GM12878 (cell line): ENCODE measurements at regions not wholly inside any gene's neighbourhood (a gene's known extent, or its start where the extent isn't known, plus 50 kb on each side); places are given as distances from the start of the nearest gene placed in this dataset.

ENCODE experiments used
- ATAC-seq: fragments of 200-7000 bp; cut with Tn5 transposase; 3 replicates; pipeline ENCODE4 v1.9.1; 2020; ENCODE audit warnings: mild to moderate bottlenecking, moderate library complexity
- BruUV-seq: library from RNA; stranded (reverse); fragments of 400-500 nt; replicated peaks from 2 replicates; lab custom pipeline; 2021; lab: Mats Ljungman, UMichigan
- CTCF ChIA-PET: fragments of 300-600 bp; sonication (Branson Sonifier 250); formaldehyde crosslinking; extraction: SDS; loops from one replicate; lab custom pipeline; 2021; ENCODE audit warnings: inconsistent platforms; lab: Yijun Ruan, JAX
- POLR2A ChIA-PET: fragments of 350-600 bp; formaldehyde crosslinking; extraction: SDS; loops from one replicate; lab custom pipeline; 2021; ENCODE audit warnings: inconsistent platforms; lab: Charles Lee
- RAD21 ChIA-PET: fragments of 300-600 bp; sonication (Branson Sonifier 250); formaldehyde crosslinking; loops from one replicate; lab custom pipeline; 2023; ENCODE audit warnings: antibody characterized with exemption; ENCODE audit not compliant: unreplicated experiment; lab: Charles Lee
- SMC1A ChIA-PET: fragments of 300-600 bp; sonication (Branson Sonifier 250); formaldehyde crosslinking; loops from one replicate; lab custom pipeline; 2023; ENCODE audit not compliant: unreplicated experiment, uncharacterized antibody; lab: Charles Lee
- DNase-seq: peaks from one replicate; pipeline ENCODE4 v3.0.0-alpha.2; 2011; ENCODE audit warnings: low read depth, low spot score
- FAIRE-seq: peaks from 3 replicates; lab custom pipeline; 2011; peaks lifted over from hg19 to GRCh38; lab: Jason Lieb, UNC
- H2AFZ ChIP-seq: 2 replicates; pipeline ENCODE4 v1.6.0; 2011; ENCODE audit warnings: low read depth, low read length, control low read depth; ENCODE audit not compliant: control insufficient read depth
- H3K27ac ChIP-seq: 2 replicates; pipeline ENCODE4 v1.5.1; 2011; ENCODE audit warnings: control low read depth; ENCODE audit not compliant: control insufficient read depth, insufficient read depth
- H3K27me3 ChIP-seq, 2 experiments: replicated peaks in 1 of 2; 2 replicates each; pipeline versions ENCODE4 v1.6.0 to v1.6.1; 2011; ENCODE audit warnings: low read length in 1 of 2; ENCODE audit not compliant: control insufficient read depth in 2 of 2, insufficient read depth in 2 of 2
- H3K36me3 ChIP-seq, 2 experiments: 2 replicates each; pipeline ENCODE4 v1.5.1; 2011; ENCODE audit warnings: low read length in 1 of 2; ENCODE audit not compliant: control insufficient read depth in 2 of 2, insufficient read depth in 2 of 2
- H3K4me1 ChIP-seq: 2 replicates; pipeline ENCODE4 v1.6.1; 2011; ENCODE audit warnings: mild to moderate bottlenecking, low read length, moderate library complexity, mixed read lengths; ENCODE audit not compliant: control insufficient read depth, insufficient read depth
- H3K4me2 ChIP-seq: 2 replicates; pipeline ENCODE4 v1.6.0; 2011; ENCODE audit warnings: control low read depth; ENCODE audit not compliant: control insufficient read depth, insufficient read depth
- H3K4me3 ChIP-seq: fragments of 200-600 bp; sonication (generic); 2 replicates; pipeline ENCODE4 v1.5.1; 2016
- H3K79me2 ChIP-seq: 2 replicates; pipeline ENCODE4 v1.6.0; 2011; ENCODE audit warnings: low read length; ENCODE audit not compliant: control insufficient read depth, insufficient read depth
- H3K9ac ChIP-seq: 2 replicates; pipeline ENCODE4 v1.8.0; 2011; ENCODE audit warnings: low read length, control low read depth, mixed read lengths; ENCODE audit not compliant: control insufficient read depth, insufficient read depth
- H3K9me3 ChIP-seq: replicated peaks from 3 replicates; pipeline ENCODE4 v1.5.1; 2011; ENCODE audit warnings: mild to moderate bottlenecking, low read length; ENCODE audit not compliant: control insufficient read depth, insufficient read depth
- H4K20me1 ChIP-seq: 2 replicates; pipeline ENCODE4 v1.6.0; 2011; ENCODE audit not compliant: control insufficient read depth, insufficient read depth
- ASH2L ChIP-seq: fragments of 300-600, 200-600 bp; sonication (generic); IDR thresholded peaks from 2 replicates; pipeline ENCODE4 v1.6.1; 2017; ENCODE audit warnings: low read depth, mild to moderate bottlenecking, borderline replicate concordance
- BHLHE40 ChIP-seq, 2 experiments: fragments of 450-650 bp in 1 of 2; IDR thresholded peaks; 2 replicates each; pipeline ENCODE4 v1.6.1; 2011 to 2017; ENCODE audit warnings: low read depth in 2 of 2, borderline replicate concordance in 1 of 2, improper control_type of control experiment in 1 of 2, low read length in 1 of 2, mild to moderate bottlenecking in 1 of 2
- BMI1 ChIP-seq: fragments of 450-650 bp; IDR thresholded peaks from 2 replicates; pipeline ENCODE4 v1.6.1; 2016; ENCODE audit warnings: mild to moderate bottlenecking, moderate library complexity, borderline replicate concordance
- CREM ChIP-seq: IDR thresholded peaks from 2 replicates; pipeline ENCODE4 v1.6.1; 2014; ENCODE audit warnings: antibody characterized with exemption, low read depth
- GATAD2B ChIP-seq: fragments of 450-650 bp; conservative IDR thresholded peaks from 2 replicates; pipeline ENCODE4 v1.6.1; 2017; ENCODE audit warnings: low read depth, mild to moderate bottlenecking, moderate library complexity
- JUNB ChIP-seq: IDR thresholded peaks from 2 replicates; pipeline ENCODE4 v1.6.1; 2016; ENCODE audit warnings: antibody characterized with exemption, mild to moderate bottlenecking
- KLF5 ChIP-seq: fragments of 450-650 bp; IDR thresholded peaks from 2 replicates; pipeline ENCODE4 v1.6.1; 2014; ENCODE audit warnings: mild to moderate bottlenecking; ENCODE audit not compliant: partially characterized antibody
- MTA3 ChIP-seq: IDR thresholded peaks from 2 replicates; pipeline ENCODE4 v1.6.1; 2012; ENCODE audit warnings: low read length, inconsistent platforms, borderline replicate concordance
- MYC ChIP-seq: IDR thresholded peaks from 2 replicates; pipeline ENCODE4 v1.6.1; 2011; ENCODE audit warnings: mild to moderate bottlenecking, low read length, moderate library complexity, inconsistent platforms; ENCODE audit not compliant: insufficient read depth, insufficient replicate concordance, insufficient read length, severe bottlenecking
- NFXL1 ChIP-seq: fragments of 450-650 bp; IDR thresholded peaks from 2 replicates; pipeline ENCODE4 v1.6.1; 2017; ENCODE audit warnings: antibody characterized with exemption, mild to moderate bottlenecking, borderline replicate concordance
- NR2C1 ChIP-seq: fragments of 450-650 bp; IDR thresholded peaks from 2 replicates; pipeline ENCODE4 v1.6.1; 2017; ENCODE audit warnings: antibody characterized with exemption, mild to moderate bottlenecking, moderate library complexity
- SPI1 ChIP-seq: IDR thresholded peaks from 2 replicates; pipeline ENCODE4 v1.6.1; 2011; ENCODE audit warnings: low read depth, mild to moderate bottlenecking, low read length, moderate library complexity, borderline replicate concordance; ENCODE audit not compliant: insufficient read depth
- TARDBP ChIP-seq: IDR thresholded peaks from 2 replicates; pipeline ENCODE4 v1.6.1; 2016; ENCODE audit warnings: borderline replicate concordance
- ZNF24 ChIP-seq: fragments of 450-650 bp; IDR thresholded peaks from 2 replicates; pipeline ENCODE4 v1.6.1; 2017; ENCODE audit warnings: antibody characterized with exemption, mild to moderate bottlenecking
- WGBS: methylation state at CpG from one replicate; pipeline ENCODE4 v1.1.6; 2016; ENCODE audit warnings: low lambda C conversion rate; ENCODE audit not compliant: insufficient replicate concordance, insufficient coverage; ENCODE audit errors: missing lambda C conversion rate; 5-methylcytosine and 5-hydroxymethylcytosine counted together
- in situ Hi-C: fragments of 300-500 bp; cut with MboI; formaldehyde crosslinking; loops from 9 replicates; pipeline ENCODE4 v1.14.3; 2018; ENCODE audit warnings: mixed read lengths
- intact Hi-C: fragments of 100-400 bp; cut with micrococcal nuclease; formaldehyde crosslinking; loops from one replicate; pipeline ENCODE4 v1.14.2; 2022; ENCODE audit not compliant: unreplicated experiment
- TF ChIP-seq, protein P1 (sequence below): IDR thresholded peaks from 2 replicates; pipeline ENCODE4 v1.6.1; 2011; ENCODE audit warnings: low read depth, mild to moderate bottlenecking, low read length, moderate library complexity, borderline replicate concordance; ENCODE audit errors: extremely low read depth
- TF ChIP-seq, protein P2 (sequence below): IDR thresholded peaks from 2 replicates; pipeline ENCODE4 v1.6.1; 2011; ENCODE audit warnings: borderline replicate concordance, low read depth, mild to moderate bottlenecking, moderate library complexity, low read length; ENCODE audit not compliant: insufficient read depth, poor library complexity, severe bottlenecking

GRCh38 chr5:155954701-155955445 lies 372.1 kb upstream of the SGCD start:
- no peak overlapping the region for H2AFZ ChIP-seq
- H3K9ac ChIP-seq, result no peak overlapping the region
- ATAC-seq (no peak), FAIRE-seq (no peak), DNase-seq (no peak)
- ChIA-PET SMC1A (no interaction called here), CTCF (no interaction called here), POLR2A (no interaction called here), RAD21 (no interaction called here)
- no peak overlapping the region for H3K4me3 ChIP-seq
- intact Hi-C loops, result no loop called here
- 46% methylated on average over 6 of the region's 6 CpGs for WGBS
- no peaks in the 10 kb centered on the region for H3K4me1 ChIP-seq
- no peak overlapping the region for H3K27ac ChIP-seq
- peaks cover 0 to 3% of the 10 kb centered on the region in 2 experiments; a peak in 2 of 4 replicates for H3K27me3 ChIP-seq
- no peaks in the 10 kb centered on the region for H3K79me2 ChIP-seq
- TF ChIP-seq NR2C1, result no peak
- no peak for TF ChIP-seq TARDBP
- TF ChIP-seq SPI1, result no peak
- no peak for TF ChIP-seq NFXL1
- no peak for TF ChIP-seq JUNB
- no peak for TF ChIP-seq GATAD2B
- no peak for TF ChIP-seq BMI1
- TF ChIP-seq CREM, result no peak
- H3K4me2 ChIP-seq, result no peak overlapping the region
- H4K20me1 ChIP-seq, result no peaks in the 10 kb centered on the region
- no peaks in the 10 kb centered on the region for H3K36me3 ChIP-seq
- in situ Hi-C loops, result no loop called here
- BruUV-seq, result no TSS peak
- no peaks in the 10 kb centered on the region for H3K9me3 ChIP-seq

- intact Hi-C loops (no loop called here), in situ Hi-C loops (no loop called here)
- no peak for ATAC-seq
- no peaks in the 10 kb centered on the region for H3K27me3 ChIP-seq
- no peaks in the 10 kb centered on the region for H3K4me1 ChIP-seq
- ChIA-PET RAD21 (no interaction called here), SMC1A (no interaction called here), CTCF (interaction anchor here (0.7 kb wide), 1 partner anchor 1069 kb away, joined by 3 read pairs; no protein-coding TSS in a partner anchor), POLR2A (no interaction called here)
- no TSS peak for BruUV-seq
- no peak for DNase-seq
- no peak overlapping the region for H3K27ac ChIP-seq
- no peaks in the 10 kb centered on the region for H3K36me3 ChIP-seq
- no peak for FAIRE-seq
- no peaks in the 10 kb centered on the region for H4K20me1 ChIP-seq
- H3K4me3 ChIP-seq, result no peak overlapping the region
- 12% methylated on average over 3 of the region's 3 CpGs for WGBS
- no peaks in the 10 kb centered on the region for H3K9me3 ChIP-seq
- no peak overlapping the region for H3K9ac ChIP-seq
- H3K4me2 ChIP-seq, result no peak overlapping the region
- H2AFZ ChIP-seq, result no peak overlapping the region
- no peaks in the 10 kb centered on the region for H3K79me2 ChIP-seq
- TF ChIP-seq BHLHE40 (IDR thresholded peaks at IDR 0.05; ENCODE audit: borderline replicate concordance in 1 of 2, low read depth in 2 of 2, low read length in 1 of 2), result no peak
- TF ChIP-seq ASH2L, result no peak
- no peak for TF ChIP-seq ZNF24
- no peak for TF ChIP-seq MTA3
- TF ChIP-seq NFXL1, result no peak
- TF ChIP-seq, protein P1, sequence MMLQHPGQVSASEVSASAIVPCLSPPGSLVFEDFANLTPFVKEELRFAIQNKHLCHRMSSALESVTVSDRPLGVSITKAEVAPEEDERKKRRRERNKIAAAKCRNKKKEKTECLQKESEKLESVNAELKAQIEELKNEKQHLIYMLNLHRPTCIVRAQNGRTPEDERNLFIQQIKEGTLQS, result no peak
- TF ChIP-seq MYC, result no peak
- TF ChIP-seq, protein P2, sequence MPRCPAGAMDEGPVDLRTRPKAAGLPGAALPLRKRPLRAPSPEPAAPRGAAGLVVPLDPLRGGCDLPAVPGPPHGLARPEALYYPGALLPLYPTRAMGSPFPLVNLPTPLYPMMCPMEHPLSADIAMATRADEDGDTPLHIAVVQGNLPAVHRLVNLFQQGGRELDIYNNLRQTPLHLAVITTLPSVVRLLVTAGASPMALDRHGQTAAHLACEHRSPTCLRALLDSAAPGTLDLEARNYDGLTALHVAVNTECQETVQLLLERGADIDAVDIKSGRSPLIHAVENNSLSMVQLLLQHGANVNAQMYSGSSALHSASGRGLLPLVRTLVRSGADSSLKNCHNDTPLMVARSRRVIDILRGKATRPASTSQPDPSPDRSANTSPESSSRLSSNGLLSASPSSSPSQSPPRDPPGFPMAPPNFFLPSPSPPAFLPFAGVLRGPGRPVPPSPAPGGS, result no peak
- no peak for TF ChIP-seq CREM
- TF ChIP-seq KLF5, result no peak
These were observed 369.1 kb upstream of the SGCD start for GRCh38 chr5:155957884-155958283.
